ENCODE measurements at regions not wholly inside any gene's neighbourhood (a gene's known extent, or its start where the extent isn't known, plus 50 kb on each side); places are given as distances from the start of the nearest gene placed in this dataset.
"Not testable (repeated sequence)": the region's sequence is repeated elsewhere in the genome, so short reads cannot be mapped to it uniquely, and the experiment has no call there.

DNA sequence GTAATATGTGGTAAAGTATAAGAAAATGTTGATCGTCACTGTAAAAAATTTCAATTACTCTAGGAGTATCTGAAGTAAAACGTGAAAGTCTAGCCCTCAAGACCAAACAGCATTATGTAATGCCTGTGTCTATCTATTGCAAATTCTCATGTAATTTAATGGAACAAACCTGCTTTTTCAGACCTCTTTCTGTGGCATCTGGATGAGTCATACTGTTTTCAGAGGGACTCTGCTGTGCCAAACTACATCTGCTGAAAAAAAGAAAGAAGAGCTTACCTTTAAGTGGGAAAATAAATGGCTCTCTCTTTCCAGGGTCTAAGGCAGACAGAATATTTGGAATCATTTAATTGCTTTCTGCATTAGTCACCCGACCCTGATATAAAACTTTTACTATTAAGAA lies 89.8 kb upstream of the ARMCX2 start:
- Histone ChIP-seq H3K27ac (no peak overlapping the region), H3K9me3 (no peaks in the 10 kb centered on the region), H3K36me3 (no peaks in the 10 kb centered on the region), H3K4me3 (no peak overlapping the region), H3K27me3 (no peaks in the 10 kb centered on the region), H3K4me1 (no peaks in the 10 kb centered on the region)
- intact Hi-C loops (cut with DNase I) = no loop called here
- ATAC-seq (no peak), DNase-seq (no peak)
- TF ChIP-seq CTCF (IDR thresholded peaks at IDR 0.05) = no peak

- intact Hi-C loops (cut with DNase I) = no loop called here
- TF ChIP-seq CTCF (IDR thresholded peaks at IDR 0.05) = no peak
Measured at GRCh38 chrX:101745046-101745445, 85.4 kb upstream of the ARMCX2 start.

GRCh38 chrX:101744085-101744484 lies 84.4 kb upstream of the ARMCX2 start:
- Histone ChIP-seq H3K27ac (no peak overlapping the region), H3K4me1 (no peaks in the 10 kb centered on the region), H3K27me3 (no peaks in the 10 kb centered on the region), H3K36me3 (no peaks in the 10 kb centered on the region), H3K9me3 (no peaks in the 10 kb centered on the region), H3K4me3 (no peak overlapping the region)
- no peak for ATAC-seq
- intact Hi-C loops (cut with DNase I) = no loop called here
- no peak for DNase-seq
- TF ChIP-seq CTCF (IDR thresholded peaks at IDR 0.05) = no peak

More at GRCh38 chrX:101745046-101745445, 85.4 kb upstream of the ARMCX2 start:
- Histone ChIP-seq H3K27me3 (no peaks in the 10 kb centered on the region), H3K9me3 (no peaks in the 10 kb centered on the region), H3K27ac (no peak overlapping the region), H3K4me1 (no peaks in the 10 kb centered on the region), H3K4me3 (no peak overlapping the region), H3K36me3 (no peaks in the 10 kb centered on the region)
- DNase-seq (no peak), ATAC-seq (no peak)

- no peak overlapping the region for H3K27ac ChIP-seq
- H3K9me3 ChIP-seq = no peaks in the 10 kb centered on the region
- DNase-seq = no peak
- no peak overlapping the region for H3K4me3 ChIP-seq
- TF ChIP-seq CTCF (IDR thresholded peaks at IDR 0.05) = no peak
- ATAC-seq = no peak
- no peaks in the 10 kb centered on the region for H3K36me3 ChIP-seq
- no peaks in the 10 kb centered on the region for H3K4me1 ChIP-seq
- intact Hi-C loops (cut with DNase I) = no loop called here
- H3K27me3 ChIP-seq = no peaks in the 10 kb centered on the region
Measured at GRCh38 chrX:101740642-101741041, 81.0 kb upstream of the ARMCX2 start.

DNA sequence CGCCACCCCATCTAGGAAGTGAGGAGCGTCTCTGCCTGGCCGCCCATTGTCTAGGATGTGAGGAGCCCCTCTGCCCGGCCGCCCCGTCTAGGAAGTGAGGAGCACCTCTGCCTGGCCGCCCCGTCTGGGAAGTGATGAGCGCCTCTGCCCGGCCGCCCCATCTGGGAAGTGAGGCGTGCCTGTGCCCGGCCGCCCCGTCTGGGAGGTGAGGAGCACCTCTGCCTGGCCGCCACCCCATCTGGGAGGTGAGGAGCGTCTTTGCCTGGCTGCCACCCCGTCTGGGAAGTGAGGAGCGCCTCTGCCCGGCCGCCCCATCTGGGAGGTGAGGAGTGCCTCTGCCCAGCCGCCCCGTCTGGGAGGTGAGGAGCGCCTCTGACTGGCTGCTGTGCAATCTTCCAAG lies 79.2 kb upstream of the ARMCX2 start:
- H3K9me3 ChIP-seq; H3K4me1 ChIP-seq; ATAC-seq; H3K27ac ChIP-seq; intact Hi-C loops (cut with DNase I); DNase-seq; H3K36me3 ChIP-seq; H3K4me3 ChIP-seq; H3K27me3 ChIP-seq: not testable (repeated sequence)

DNA sequence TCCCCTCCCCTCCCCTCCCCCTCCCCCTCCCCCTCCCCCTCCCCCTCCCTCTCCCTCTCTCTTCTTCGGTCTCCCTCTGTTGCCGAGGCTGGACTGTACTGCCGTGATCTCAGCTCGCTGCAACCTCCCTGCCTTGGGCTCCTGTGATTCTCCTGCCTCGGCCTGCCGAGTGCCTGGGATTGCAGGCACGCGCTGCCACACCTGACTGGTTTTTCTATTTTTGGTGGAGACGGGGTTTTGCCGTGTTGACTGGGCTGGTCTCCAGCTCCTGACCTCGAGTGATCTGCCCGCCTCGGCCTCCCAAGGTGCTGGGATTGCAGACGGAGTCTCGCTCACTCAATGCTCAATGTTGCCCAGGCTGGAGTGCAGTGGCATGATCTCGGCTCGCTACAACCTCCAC lies 78.8 kb upstream of the ARMCX2 start:
- intact Hi-C loops (cut with DNase I); H3K4me1 ChIP-seq; H3K27me3 ChIP-seq; H3K4me3 ChIP-seq; H3K27ac ChIP-seq; DNase-seq; H3K36me3 ChIP-seq; H3K9me3 ChIP-seq; ATAC-seq: not testable (repeated sequence)

DNA sequence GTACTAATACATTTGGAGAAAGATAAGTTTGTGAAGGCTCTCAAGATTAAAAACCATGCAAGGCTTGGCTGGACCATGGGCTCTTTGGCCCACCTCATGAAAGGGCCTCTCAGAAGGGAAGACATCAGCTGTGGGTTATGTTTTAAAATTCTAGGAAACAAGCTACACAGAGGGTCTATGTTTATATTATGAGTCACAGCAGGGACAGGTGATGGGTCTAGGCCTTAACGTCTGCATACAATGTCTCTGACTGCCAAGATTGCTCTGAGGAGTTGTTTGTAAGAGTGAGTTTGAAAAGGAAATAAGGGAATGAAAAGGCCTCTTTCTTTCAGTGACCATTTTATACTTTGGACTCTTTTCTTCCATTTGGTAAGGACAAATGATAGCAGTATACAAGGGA lies 77.0 kb upstream of the ARMCX2 start:
- no peaks in the 10 kb centered on the region for H3K27me3 ChIP-seq
- intact Hi-C loops (cut with DNase I) = no loop called here
- ATAC-seq (no peak), DNase-seq (no peak)
- H3K27ac ChIP-seq = no peak overlapping the region
- H3K4me3 ChIP-seq = no peak overlapping the region
- no peaks in the 10 kb centered on the region for H3K36me3 ChIP-seq
- TF ChIP-seq CTCF (IDR thresholded peaks at IDR 0.05) = no peak
- no peaks in the 10 kb centered on the region for H3K9me3 ChIP-seq
- H3K4me1 ChIP-seq = no peaks in the 10 kb centered on the region

Data from upper lobe of right lung (tissue), 1 donor.